ENCODE measurements at regions not wholly inside any gene's neighbourhood (a gene's known extent, or its start where the extent isn't known, plus 50 kb on each side); places are given as distances from the start of the nearest gene placed in this dataset.

GRCh38 chr13:73397496-73398305 lies 338.9 kb downstream of the KLF5 start:
- DNase-seq (ENCODE audit: low spot score), result no peak

GRCh38 chr13:73394066-73394465 lies 335.3 kb downstream of the KLF5 start:
- no peak for DNase-seq (ENCODE audit: low spot score)

- no peak for DNase-seq (ENCODE audit: low spot score)
Measured at GRCh38 chr13:73390100-73390499, 331.3 kb downstream of the KLF5 start.

GRCh38 chr13:73388586-73388985 lies 329.8 kb downstream of the KLF5 start:
- no peak for DNase-seq (ENCODE audit: low spot score)

- DNase-seq (ENCODE audit: low spot score), result no peak
Measured at GRCh38 chr13:73387318-73387717, 328.5 kb downstream of the KLF5 start.

- DNase-seq (ENCODE audit: low spot score), result no peak
Measured at GRCh38 chr13:73385848-73386247, 327.0 kb downstream of the KLF5 start.

GRCh38 chr13:73372666-73373627 lies 314.1 kb downstream of the KLF5 start:
- no peak for DNase-seq (ENCODE audit: low spot score)

- DNase-seq (ENCODE audit: low spot score), result no peak
Measured at GRCh38 chr13:73370066-73370465, 311.3 kb downstream of the KLF5 start.

GRCh38 chr13:73369095-73369494 lies 310.3 kb downstream of the KLF5 start:
- DNase-seq (ENCODE audit: low spot score), result no peak

- DNase-seq (ENCODE audit: low spot score), result no peak
Measured at GRCh38 chr13:73368608-73369007, 309.8 kb downstream of the KLF5 start.

- DNase-seq (ENCODE audit: low spot score), result no peak
Measured at GRCh38 chr13:73367886-73368285, 309.1 kb downstream of the KLF5 start.

GRCh38 chr13:73366241-73366640 lies 307.4 kb downstream of the KLF5 start:
- DNase-seq (ENCODE audit: low spot score), result no peak

- DNase-seq (ENCODE audit: low spot score), result no peak
Measured at GRCh38 chr13:73365681-73366080, 306.9 kb downstream of the KLF5 start.

- no peak for DNase-seq (ENCODE audit: low spot score)
Measured at GRCh38 chr13:73365252-73365651, 306.4 kb downstream of the KLF5 start.

GRCh38 chr13:73364736-73365135 lies 305.9 kb downstream of the KLF5 start:
- no peak for DNase-seq (ENCODE audit: low spot score)

GRCh38 chr13:73358606-73359095 lies 299.8 kb downstream of the KLF5 start:
- no peak for DNase-seq (ENCODE audit: low spot score)

GRCh38 chr13:73355134-73355533 lies 296.3 kb downstream of the KLF5 start:
- no peak for DNase-seq (ENCODE audit: low spot score)

GRCh38 chr13:73351730-73352129 lies 292.9 kb downstream of the KLF5 start:
- DNase-seq (ENCODE audit: low spot score), result no peak

- no peak for DNase-seq (ENCODE audit: low spot score)
Measured at GRCh38 chr13:73341748-73342147, 282.9 kb downstream of the KLF5 start.

GRCh38 chr13:73340069-73340468 lies 281.3 kb downstream of the KLF5 start:
- no peak for DNase-seq (ENCODE audit: low spot score)

GRCh38 chr13:73339086-73339485 lies 280.3 kb downstream of the KLF5 start:
- no peak for DNase-seq (ENCODE audit: low spot score)

- DNase-seq (ENCODE audit: low spot score), result no peak
Measured at GRCh38 chr13:73338389-73338788, 279.6 kb downstream of the KLF5 start.

GRCh38 chr13:73337532-73337931 lies 278.7 kb downstream of the KLF5 start:
- no peak for DNase-seq (ENCODE audit: low spot score)

Measured in SW480 (cell line).